AG20443 (cell line): ENCODE measurements at regions not wholly inside any gene's neighbourhood (a gene's known extent, or its start where the extent isn't known, plus 50 kb on each side); places are given as distances from the start of the nearest gene placed in this dataset.

Experiments used
- DNase-seq: peaks from one replicate; pipeline ENCODE4 v3.0.0; 2012; ENCODE audit warnings: low spot score, mixed read lengths

GRCh38 chr13:76711550-76712182 lies 174.5 kb downstream of the KCTD12 start:
- DNase-seq, result peak; percentile 79

GRCh38 chr13:76709851-76710250 lies 176.4 kb downstream of the KCTD12 start:
- peak; percentile 37 for DNase-seq

- peak; percentile 22 for DNase-seq
Measured at GRCh38 chr13:76708138-76708688, 178.0 kb downstream of the KCTD12 start.

GRCh38 chr13:76707360-76707759 lies 178.8 kb downstream of the KCTD12 start:
- DNase-seq, result peak; percentile 25

- DNase-seq, result no peak
Measured at GRCh38 chr13:76703621-76704288, 182.4 kb downstream of the KCTD12 start.

GRCh38 chr13:76703216-76703615 lies 183.0 kb downstream of the KCTD12 start:
- DNase-seq, result no peak

- DNase-seq, result no peak
Measured at GRCh38 chr13:76697288-76697687, 188.9 kb downstream of the KCTD12 start.

- DNase-seq, result peak; percentile 53
Measured at GRCh38 chr13:76696370-76696769, 189.8 kb downstream of the KCTD12 start.

- no peak for DNase-seq
Measured at GRCh38 chr13:76693086-76693485, 193.1 kb downstream of the KCTD12 start.

- no peak for DNase-seq
Measured at GRCh38 chr13:76692346-76692745, 193.9 kb downstream of the KCTD12 start.

GRCh38 chr13:76690611-76691010 lies 195.6 kb downstream of the KCTD12 start:
- DNase-seq, result no peak

GRCh38 chr13:76687467-76687866 lies 198.7 kb downstream of the KCTD12 start:
- no peak for DNase-seq

- no peak for DNase-seq
Measured at GRCh38 chr13:76685938-76686337, 200.3 kb downstream of the KCTD12 start.

GRCh38 chr13:76684336-76684735 lies 201.9 kb downstream of the KCTD12 start:
- DNase-seq, result no peak

GRCh38 chr13:76683854-76684253 lies 202.4 kb downstream of the KCTD12 start:
- DNase-seq, result no peak

GRCh38 chr13:76683168-76683567 lies 203.0 kb downstream of the KCTD12 start:
- no peak for DNase-seq

- DNase-seq, result no peak
Measured at GRCh38 chr13:76680112-76680511, 206.1 kb downstream of the KCTD12 start.

- DNase-seq, result peak; percentile 36
Measured at GRCh38 chr13:76677043-76677442, 209.2 kb downstream of the KCTD12 start.

GRCh38 chr13:76672420-76672819 lies 213.8 kb downstream of the KCTD12 start:
- no peak for DNase-seq

GRCh38 chr13:76668716-76669115 lies 217.5 kb downstream of the KCTD12 start:
- no peak for DNase-seq

- no peak for DNase-seq
Measured at GRCh38 chr13:76668141-76668540, 218.1 kb downstream of the KCTD12 start.

- DNase-seq, result peak; percentile 60
Measured at GRCh38 chr13:76667551-76667950, 218.7 kb downstream of the KCTD12 start.

GRCh38 chr13:76663592-76664335 lies 222.4 kb downstream of the KCTD12 start:
- peak; percentile 25 for DNase-seq
